SJSA1 (cell line): ENCODE measurements at regions not wholly inside any gene's neighbourhood (a gene's known extent, or its start where the extent isn't known, plus 50 kb on each side); places are given as distances from the start of the nearest gene placed in this dataset.
"Not testable (repeated sequence)": the region's sequence is repeated elsewhere in the genome, so short reads cannot be mapped to it uniquely, and the experiment has no call there.

Source experiments
- DNase-seq, 2 experiments: peaks; one replicate each; pipeline ENCODE4 v3.0.0-alpha.2; 2015 to 2020; ENCODE audit warnings: low spot score in 2 of 2, low read depth in 1 of 2
- H3K27ac ChIP-seq: fragments of 250-450 bp; sonication (Bioruptor Pico); 2 replicates; pipeline ENCODE4 v1.5.1; 2020; ENCODE audit warnings: mild to moderate bottlenecking, moderate library complexity
- H3K27me3 ChIP-seq: fragments of 250-450 bp; sonication (Bioruptor Pico); replicated peaks from 2 replicates; pipeline ENCODE4 v1.5.1; 2020; ENCODE audit warnings: mild to moderate bottlenecking, moderate library complexity
- H3K36me3 ChIP-seq: fragments of 250-450 bp; sonication (Bioruptor Pico); 2 replicates; pipeline ENCODE4 v1.5.1; 2020; ENCODE audit warnings: mild to moderate bottlenecking
- H3K4me1 ChIP-seq: fragments of 250-450 bp; sonication (Bioruptor Pico); replicated peaks from 2 replicates; pipeline ENCODE4 v1.6.1; 2021; ENCODE audit warnings: mild to moderate bottlenecking
- H3K4me3 ChIP-seq: fragments of 250-450 bp; sonication (Bioruptor Pico); 2 replicates; pipeline ENCODE4 v1.5.1; 2020; ENCODE audit warnings: mild to moderate bottlenecking
- H3K9me3 ChIP-seq: fragments of 250-450 bp; sonication (Bioruptor Pico); replicated peaks from 2 replicates; pipeline ENCODE4 v1.5.1; 2020; ENCODE audit warnings: mild to moderate bottlenecking

- not testable (repeated sequence) for H3K27ac ChIP-seq, H3K27me3 ChIP-seq, H3K4me3 ChIP-seq, H3K36me3 ChIP-seq, H3K9me3 ChIP-seq, H3K4me1 ChIP-seq, DNase-seq
Observed at GRCh38 chr3:4216974-4217373, 86.2 kb upstream of the SETMAR start.

- Histone ChIP-seq H3K27ac (no peak overlapping the region), H3K9me3 (no peaks in the 10 kb centered on the region), H3K27me3 (no peaks in the 10 kb centered on the region), H3K4me3 (no peak overlapping the region), H3K4me1 (no peaks in the 10 kb centered on the region), H3K36me3 (no peaks in the 10 kb centered on the region)
- no peak for DNase-seq
Observed at GRCh38 chr3:4218456-4219226, 84.5 kb upstream of the SETMAR start.

- Histone ChIP-seq H3K27ac (no peak overlapping the region), H3K4me3 (no peak overlapping the region), H3K9me3 (no peaks in the 10 kb centered on the region), H3K4me1 (no peaks in the 10 kb centered on the region), H3K27me3 (no peaks in the 10 kb centered on the region), H3K36me3 (no peaks in the 10 kb centered on the region)
- no peak for DNase-seq
Observed at GRCh38 chr3:4219227-4219568, 84.0 kb upstream of the SETMAR start.

- Histone ChIP-seq H3K9me3 (no peaks in the 10 kb centered on the region), H3K36me3 (no peaks in the 10 kb centered on the region)
- DNase-seq, result no peak
Observed at GRCh38 chr3:4220065-4220464, 83.1 kb upstream of the SETMAR start.

GRCh38 chr3:4222574-4223175 lies 80.5 kb upstream of the SETMAR start:
- Histone ChIP-seq H3K36me3 (no peaks in the 10 kb centered on the region), H3K27me3 (no peaks in the 10 kb centered on the region), H3K4me3 (no peak overlapping the region), H3K4me1 (no peaks in the 10 kb centered on the region), H3K9me3 (no peaks in the 10 kb centered on the region), H3K27ac (no peak overlapping the region)
- DNase-seq, result no peak

More at GRCh38 chr3:4220065-4220464, 83.1 kb upstream of the SETMAR start:
- Histone ChIP-seq H3K4me3 (no peak overlapping the region), H3K27me3 (no peaks in the 10 kb centered on the region), H3K27ac (no peak overlapping the region), H3K4me1 (no peaks in the 10 kb centered on the region)

- DNase-seq, result no peak
- Histone ChIP-seq H3K4me3 (no peak overlapping the region), H3K9me3 (no peaks in the 10 kb centered on the region), H3K27me3 (no peaks in the 10 kb centered on the region), H3K4me1 (no peaks in the 10 kb centered on the region), H3K27ac (no peak overlapping the region), H3K36me3 (no peaks in the 10 kb centered on the region)
Observed at GRCh38 chr3:4223777-4224176, 79.4 kb upstream of the SETMAR start.

GRCh38 chr3:4224331-4224730 lies 78.8 kb upstream of the SETMAR start:
- H3K9me3 ChIP-seq, result no peaks in the 10 kb centered on the region
- H3K27me3 ChIP-seq, result no peaks in the 10 kb centered on the region
- no peaks in the 10 kb centered on the region for H3K36me3 ChIP-seq
- no peak overlapping the region for H3K27ac ChIP-seq
- no peak for DNase-seq
- H3K4me1 ChIP-seq, result no peaks in the 10 kb centered on the region
- H3K4me3 ChIP-seq, result no peak overlapping the region

- H3K27ac ChIP-seq, result no peak overlapping the region
- no peaks in the 10 kb centered on the region for H3K27me3 ChIP-seq
- no peaks in the 10 kb centered on the region for H3K36me3 ChIP-seq
- H3K4me1 ChIP-seq, result no peaks in the 10 kb centered on the region
- H3K9me3 ChIP-seq, result no peaks in the 10 kb centered on the region
- no peak overlapping the region for H3K4me3 ChIP-seq
- DNase-seq, result no peak
Observed at GRCh38 chr3:4225005-4225471, 78.1 kb upstream of the SETMAR start.

GRCh38 chr3:4228295-4228694 lies 74.9 kb upstream of the SETMAR start:
- H3K27me3 ChIP-seq, result no peaks in the 10 kb centered on the region
- no peak overlapping the region for H3K27ac ChIP-seq
- no peaks in the 10 kb centered on the region for H3K36me3 ChIP-seq
- DNase-seq, result no peak
- no peaks in the 10 kb centered on the region for H3K9me3 ChIP-seq
- H3K4me3 ChIP-seq, result no peak overlapping the region
- H3K4me1 ChIP-seq, result no peaks in the 10 kb centered on the region

GRCh38 chr3:4231041-4231440 lies 72.1 kb upstream of the SETMAR start:
- DNase-seq, result no peak

GRCh38 chr3:4232798-4233197 lies 70.4 kb upstream of the SETMAR start:
- H3K4me1 ChIP-seq, result no peaks in the 10 kb centered on the region
- H3K36me3 ChIP-seq, result no peaks in the 10 kb centered on the region
- no peak for DNase-seq
- no peaks in the 10 kb centered on the region for H3K27me3 ChIP-seq
- no peak overlapping the region for H3K27ac ChIP-seq
- H3K4me3 ChIP-seq, result no peak overlapping the region
- no peaks in the 10 kb centered on the region for H3K9me3 ChIP-seq

More at GRCh38 chr3:4231041-4231440, 72.1 kb upstream of the SETMAR start:
- Histone ChIP-seq H3K4me1 (no peaks in the 10 kb centered on the region), H3K27ac (no peak overlapping the region), H3K9me3 (no peaks in the 10 kb centered on the region), H3K27me3 (no peaks in the 10 kb centered on the region), H3K36me3 (no peaks in the 10 kb centered on the region), H3K4me3 (no peak overlapping the region)

GRCh38 chr3:4233488-4233887 lies 69.7 kb upstream of the SETMAR start:
- H3K9me3 ChIP-seq, result no peaks in the 10 kb centered on the region
- no peaks in the 10 kb centered on the region for H3K36me3 ChIP-seq
- H3K27ac ChIP-seq, result no peak overlapping the region
- H3K4me1 ChIP-seq, result no peaks in the 10 kb centered on the region
- no peaks in the 10 kb centered on the region for H3K27me3 ChIP-seq
- H3K4me3 ChIP-seq, result no peak overlapping the region
- no peak for DNase-seq

- DNase-seq, result no peak
- H3K9me3 ChIP-seq, result no peaks in the 10 kb centered on the region
- no peak overlapping the region for H3K27ac ChIP-seq
- H3K36me3 ChIP-seq, result no peaks in the 10 kb centered on the region
- no peaks in the 10 kb centered on the region for H3K4me1 ChIP-seq
- no peak overlapping the region for H3K4me3 ChIP-seq
- no peaks in the 10 kb centered on the region for H3K27me3 ChIP-seq
Observed at GRCh38 chr3:4234889-4235288, 68.3 kb upstream of the SETMAR start.

GRCh38 chr3:4235690-4236089 lies 67.5 kb upstream of the SETMAR start:
- no peaks in the 10 kb centered on the region for H3K4me1 ChIP-seq
- no peaks in the 10 kb centered on the region for H3K27me3 ChIP-seq
- no peaks in the 10 kb centered on the region for H3K9me3 ChIP-seq
- H3K27ac ChIP-seq, result no peak overlapping the region
- H3K36me3 ChIP-seq, result no peaks in the 10 kb centered on the region
- no peak for DNase-seq
- no peak overlapping the region for H3K4me3 ChIP-seq
